GM19324 (cell line): ENCODE measurements at regions not wholly inside any gene's neighbourhood (a gene's known extent, or its start where the extent isn't known, plus 50 kb on each side); places are given as distances from the start of the nearest gene placed in this dataset.
"Not testable (repeated sequence)": the region's sequence is repeated elsewhere in the genome, so short reads cannot be mapped to it uniquely, and the experiment has no call there.

Experiments
- ATAC-seq: cut with Tn5 transposase; IDR thresholded peaks from one replicate; pipeline ENCODE4 v1.9.1; 2021; ENCODE audit warnings: mild to moderate bottlenecking, moderate library complexity; ENCODE audit not compliant: unreplicated experiment, low FRiP score

GRCh38 chr1:144034045-144034444 lies 62.3 kb upstream of the FAM72C start:
- not testable (repeated sequence) for ATAC-seq

- ATAC-seq = not testable (repeated sequence)
Measured at GRCh38 chr1:144031550-144031949, 59.8 kb upstream of the FAM72C start.

- peak; percentile 88 for ATAC-seq
Measured at GRCh38 chr1:144026022-144026421, 54.2 kb upstream of the FAM72C start.

- not testable (repeated sequence) for ATAC-seq
Measured at GRCh38 chr1:144021690-144022384, 50.1 kb upstream of the FAM72C start.
